Mammary epithelial cell (primary cell): ENCODE measurements at regions not wholly inside any gene's neighbourhood (a gene's known extent, or its start where the extent isn't known, plus 50 kb on each side); places are given as distances from the start of the nearest gene placed in this dataset.

Source experiments
- EZH2 ChIP-seq: IDR thresholded peaks from 2 replicates; pipeline ENCODE4 v1.6.1; 2012; ENCODE audit warnings: low read length, inconsistent platforms, borderline replicate concordance
- TF ChIP-seq, protein P1 (sequence below), 2 donors: IDR thresholded peaks in 1 of 2; conservative IDR thresholded peaks in 1 of 2; 2 replicates each; pipeline ENCODE4 v1.5.1; 2011 to 2012; ENCODE audit warnings: inconsistent platforms in 2 of 2, low read length in 2 of 2, mild to moderate bottlenecking in 2 of 2, control low read depth in 1 of 2, low read depth in 1 of 2; ENCODE audit not compliant: insufficient read depth in 1 of 2; ENCODE audit errors: extremely low read depth in 1 of 2

DNA sequence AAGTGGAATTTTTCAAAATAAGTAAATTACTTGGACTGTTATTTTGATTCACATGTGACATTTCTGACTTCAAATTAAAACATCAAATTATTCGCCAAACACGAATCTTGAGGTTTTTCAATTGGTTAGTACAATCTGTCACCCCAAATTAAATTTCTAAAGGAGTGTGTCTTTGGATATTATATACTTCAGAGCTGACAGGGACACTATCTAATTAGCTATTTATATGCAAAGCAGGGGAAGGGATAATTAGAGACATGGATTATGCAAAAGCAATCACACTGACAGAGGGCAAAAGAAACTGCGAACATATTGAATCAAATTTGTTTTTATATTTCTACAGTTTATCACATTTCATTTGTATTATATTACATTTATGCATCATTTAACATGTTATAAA, 433.0 kb downstream of the KIF2B start:
- TF ChIP-seq EZH2: no peak
- TF ChIP-seq, protein P1, sequence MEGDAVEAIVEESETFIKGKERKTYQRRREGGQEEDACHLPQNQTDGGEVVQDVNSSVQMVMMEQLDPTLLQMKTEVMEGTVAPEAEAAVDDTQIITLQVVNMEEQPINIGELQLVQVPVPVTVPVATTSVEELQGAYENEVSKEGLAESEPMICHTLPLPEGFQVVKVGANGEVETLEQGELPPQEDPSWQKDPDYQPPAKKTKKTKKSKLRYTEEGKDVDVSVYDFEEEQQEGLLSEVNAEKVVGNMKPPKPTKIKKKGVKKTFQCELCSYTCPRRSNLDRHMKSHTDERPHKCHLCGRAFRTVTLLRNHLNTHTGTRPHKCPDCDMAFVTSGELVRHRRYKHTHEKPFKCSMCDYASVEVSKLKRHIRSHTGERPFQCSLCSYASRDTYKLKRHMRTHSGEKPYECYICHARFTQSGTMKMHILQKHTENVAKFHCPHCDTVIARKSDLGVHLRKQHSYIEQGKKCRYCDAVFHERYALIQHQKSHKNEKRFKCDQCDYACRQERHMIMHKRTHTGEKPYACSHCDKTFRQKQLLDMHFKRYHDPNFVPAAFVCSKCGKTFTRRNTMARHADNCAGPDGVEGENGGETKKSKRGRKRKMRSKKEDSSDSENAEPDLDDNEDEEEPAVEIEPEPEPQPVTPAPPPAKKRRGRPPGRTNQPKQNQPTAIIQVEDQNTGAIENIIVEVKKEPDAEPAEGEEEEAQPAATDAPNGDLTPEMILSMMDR (conservative IDR thresholded peaks at IDR 0.05 in 1 of 2, IDR thresholded peaks at IDR 0.05 in 1 of 2; ENCODE audit: extremely low read depth in 1 of 2, insufficient read depth in 1 of 2, low read depth in 1 of 2, low read length in 2 of 2): no peak
